CD14-positive monocyte (primary cell): ENCODE measurements at regions not wholly inside any gene's neighbourhood (a gene's known extent, or its start where the extent isn't known, plus 50 kb on each side); places are given as distances from the start of the nearest gene placed in this dataset.

Source experiments
- DNase-seq, 3 donors: peaks; one replicate each; pipeline ENCODE4 v3.0.0-alpha.2; 2011 to 2022
- H2AFZ ChIP-seq: 2 replicates; pipeline ENCODE4 v1.6.0; 2012; ENCODE audit warnings: mild to moderate bottlenecking, low read depth, low read length, inconsistent platforms; ENCODE audit not compliant: insufficient read depth, poor library complexity, severe bottlenecking
- H3K27ac ChIP-seq, 2 donors: 1 replicate in 1 of 2; 2 replicates in 1 of 2; pipeline ENCODE4 v1.5.1; 2012 to 2013; ENCODE audit warnings: low read length in 2 of 2, control low read depth in 1 of 2, inconsistent platforms in 1 of 2, low read depth in 1 of 2, mild to moderate bottlenecking in 1 of 2
- H3K27me3 ChIP-seq, 2 donors: one replicate each; pipeline versions ENCODE4 v1.6.0 to v1.6.1; 2011 to 2013; ENCODE audit warnings: low read length in 2 of 2; ENCODE audit not compliant: control insufficient read depth in 2 of 2, insufficient read depth in 2 of 2
- H3K36me3 ChIP-seq, 2 donors: replicated peaks in 1 of 2; 1 replicate in 1 of 2; 2 replicates in 1 of 2; pipeline versions ENCODE4 v1.5.1 to v1.6.1; 2012 to 2013; ENCODE audit warnings: low read length in 2 of 2, control low read depth in 1 of 2, inconsistent platforms in 1 of 2, mild to moderate bottlenecking in 1 of 2; ENCODE audit not compliant: insufficient read depth in 2 of 2, control insufficient read depth in 1 of 2
- H3K4me1 ChIP-seq, 2 donors: 1 replicate in 1 of 2; 2 replicates in 1 of 2; pipeline versions ENCODE4 v1.5.1 to v1.6.1; 2012 to 2013; ENCODE audit warnings: low read length in 2 of 2, control low read depth in 1 of 2, inconsistent platforms in 1 of 2, mild to moderate bottlenecking in 1 of 2, moderate library complexity in 1 of 2; ENCODE audit not compliant: insufficient read depth in 2 of 2, control insufficient read depth in 1 of 2
- H3K4me2 ChIP-seq: replicated peaks from 2 replicates; pipeline ENCODE3; 2012; ENCODE audit warnings: low read length, moderate library complexity, mild to moderate bottlenecking; ENCODE audit not compliant: poor library complexity, severe bottlenecking; ENCODE audit errors: extremely low read depth
- H3K4me3 ChIP-seq, 3 experiments: fragments of 200-600 bp in 1 of 3; sonication (generic) in 1 of 3; replicated peaks in 1 of 3; 1 replicate in 2 of 3; 2 replicates in 1 of 3; pipeline ENCODE4 v1.5.1; 2011 to 2013; ENCODE audit warnings: low read length in 3 of 3, mild to moderate bottlenecking in 3 of 3, control low read depth in 2 of 3, low read depth in 2 of 3, inconsistent platforms in 1 of 3, moderate library complexity in 1 of 3
- H3K79me2 ChIP-seq: 2 replicates; pipeline ENCODE4 v1.6.0; 2012; ENCODE audit warnings: mild to moderate bottlenecking, control low read depth, inconsistent platforms, low read length, moderate library complexity; ENCODE audit not compliant: insufficient read depth
- H3K9ac ChIP-seq: 2 replicates; pipeline ENCODE4 v1.6.0; 2017; ENCODE audit warnings: low read length, mild to moderate bottlenecking; ENCODE audit not compliant: insufficient read depth, poor library complexity, severe bottlenecking
- H3K9me3 ChIP-seq, 2 donors: replicated peaks in 1 of 2; 1 replicate in 1 of 2; 2 replicates in 1 of 2; pipeline versions ENCODE4 v1.5.1 to v1.6.1; 2012 to 2013; ENCODE audit warnings: low read length in 2 of 2, control low read depth in 1 of 2; ENCODE audit not compliant: control insufficient read depth in 1 of 2, insufficient read depth in 1 of 2
- H4K20me1 ChIP-seq: 2 replicates; pipeline ENCODE4 v1.6.0; 2012; ENCODE audit warnings: mild to moderate bottlenecking, low read length, control low read depth, moderate library complexity; ENCODE audit not compliant: insufficient read depth
- H3K27ac Mint-ChIP-seq, 7 donors: one replicate each; pipeline ENCODE4 v1.8.0; 2020; ENCODE audit warnings: mild to moderate bottlenecking in 7 of 7, mixed read lengths in 7 of 7, moderate library complexity in 6 of 7, inconsistent platforms in 2 of 7
- H3K27me3 Mint-ChIP-seq, 3 donors: one replicate each; pipeline ENCODE4 v1.8.0; 2021 to 2022; ENCODE audit warnings: low read depth in 3 of 3, mild to moderate bottlenecking in 3 of 3, mixed read lengths in 3 of 3, moderate library complexity in 3 of 3, inconsistent platforms in 1 of 3
- H3K36me3 Mint-ChIP-seq, 2 donors: one replicate each; pipeline ENCODE4 v1.8.0; 2020; ENCODE audit warnings: mixed read lengths in 2 of 2, inconsistent platforms in 1 of 2, mild to moderate bottlenecking in 1 of 2
- H3K4me1 Mint-ChIP-seq: one replicate; pipeline ENCODE4 v1.8.0; 2020; ENCODE audit warnings: mild to moderate bottlenecking, mixed read lengths
- H3K4me3 Mint-ChIP-seq, 2 donors: one replicate each; pipeline ENCODE4 v1.8.0; 2020; ENCODE audit warnings: mild to moderate bottlenecking in 2 of 2, mixed read lengths in 2 of 2, moderate library complexity in 1 of 2
- H3K9me3 Mint-ChIP-seq, 7 donors: one replicate each; pipeline ENCODE4 v1.8.0; 2020 to 2022; ENCODE audit warnings: mixed read lengths in 7 of 7, mild to moderate bottlenecking in 6 of 7, moderate library complexity in 6 of 7, inconsistent platforms in 2 of 7
- WGBS: methylation state at CpG from one replicate; pipeline ENCODE4 v1.1.5; 2013; ENCODE audit warnings: missing lambda C conversion rate; ENCODE audit not compliant: insufficient coverage; 5-methylcytosine and 5-hydroxymethylcytosine counted together
- intact Hi-C, 2 donors: fragments of 100-400 bp; cut with micrococcal nuclease; formaldehyde crosslinking; loops; one replicate each; pipeline versions ENCODE4 v1.15.0 to v1.15.1; 2023
- TF ChIP-seq, protein P1 (sequence below): fragments of 200-600 bp; IDR thresholded peaks from one replicate; pipeline ENCODE4 v1.8.0; 2022; ENCODE audit warnings: antibody characterized with exemption, mild to moderate bottlenecking

DNA sequence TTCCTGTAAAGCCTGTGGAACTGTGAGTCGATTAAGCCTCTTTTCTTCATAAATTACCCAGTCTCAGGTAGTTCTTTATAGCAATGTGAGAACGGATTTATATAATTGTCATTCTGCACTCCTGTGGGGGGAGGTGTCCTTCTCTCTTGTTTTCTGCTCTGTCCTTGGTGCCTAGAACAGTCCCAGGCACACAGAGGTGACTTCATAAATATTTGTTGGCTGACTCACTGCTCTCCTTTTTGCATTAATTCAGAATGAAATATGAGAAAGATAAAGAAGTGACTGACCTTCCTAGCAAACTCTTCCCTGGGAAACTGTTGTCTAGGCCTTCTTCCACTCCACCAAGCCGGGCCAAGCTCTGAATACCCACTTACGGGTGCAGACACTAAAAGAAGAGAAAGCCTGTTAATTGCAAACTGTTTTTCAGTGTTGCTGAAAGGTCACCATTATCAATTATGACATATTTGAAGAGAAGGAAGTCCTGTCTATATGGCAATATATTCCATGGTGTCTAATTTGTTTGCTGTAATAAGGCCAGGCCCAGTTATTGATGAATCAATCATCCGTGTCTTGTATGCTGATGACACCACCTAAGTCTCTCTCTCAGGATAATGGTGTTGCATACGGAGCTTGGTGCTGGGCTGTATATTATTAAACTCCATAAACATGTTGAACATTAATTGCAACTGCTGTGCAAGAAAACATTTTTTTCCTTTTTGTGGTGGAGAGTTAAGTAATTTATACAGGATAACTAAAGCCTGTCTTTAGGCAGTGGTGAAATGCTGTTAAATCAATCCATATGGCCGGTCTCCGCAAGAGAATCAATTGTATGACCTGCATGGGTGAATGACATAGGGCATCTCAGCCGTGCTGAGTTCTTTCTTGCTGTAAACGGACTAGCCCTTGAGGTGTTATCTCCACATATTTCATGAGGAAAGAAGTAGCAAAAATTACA lies 567.5 kb downstream of the SLC4A3 start:
- Histone ChIP-seq H3K9me3 (peaks cover 15 to 25% of the 10 kb centered on the region in 2 donors), H3K9ac (no peak overlapping the region), H4K20me1 (no peaks in the 10 kb centered on the region), H2AFZ (no peak overlapping the region), H3K79me2 (no peaks in the 10 kb centered on the region), H3K4me1 (no peaks in the 10 kb centered on the region), H3K27ac (no peak overlapping the region), H3K27me3 (no peaks in the 10 kb centered on the region), H3K4me3 (no peak overlapping the region), H3K4me2 (no peak overlapping the region), H3K36me3 (no peaks in the 10 kb centered on the region)
- TF ChIP-seq, protein P1, sequence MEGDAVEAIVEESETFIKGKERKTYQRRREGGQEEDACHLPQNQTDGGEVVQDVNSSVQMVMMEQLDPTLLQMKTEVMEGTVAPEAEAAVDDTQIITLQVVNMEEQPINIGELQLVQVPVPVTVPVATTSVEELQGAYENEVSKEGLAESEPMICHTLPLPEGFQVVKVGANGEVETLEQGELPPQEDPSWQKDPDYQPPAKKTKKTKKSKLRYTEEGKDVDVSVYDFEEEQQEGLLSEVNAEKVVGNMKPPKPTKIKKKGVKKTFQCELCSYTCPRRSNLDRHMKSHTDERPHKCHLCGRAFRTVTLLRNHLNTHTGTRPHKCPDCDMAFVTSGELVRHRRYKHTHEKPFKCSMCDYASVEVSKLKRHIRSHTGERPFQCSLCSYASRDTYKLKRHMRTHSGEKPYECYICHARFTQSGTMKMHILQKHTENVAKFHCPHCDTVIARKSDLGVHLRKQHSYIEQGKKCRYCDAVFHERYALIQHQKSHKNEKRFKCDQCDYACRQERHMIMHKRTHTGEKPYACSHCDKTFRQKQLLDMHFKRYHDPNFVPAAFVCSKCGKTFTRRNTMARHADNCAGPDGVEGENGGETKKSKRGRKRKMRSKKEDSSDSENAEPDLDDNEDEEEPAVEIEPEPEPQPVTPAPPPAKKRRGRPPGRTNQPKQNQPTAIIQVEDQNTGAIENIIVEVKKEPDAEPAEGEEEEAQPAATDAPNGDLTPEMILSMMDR = no peak
- Mint-ChIP-seq H3K9me3 (peaks cover 2 to 18% (median 7%) of the 10 kb centered on the region in 7 donors), H3K36me3 (no peaks in the 10 kb centered on the region), H3K4me1 (no peaks in the 10 kb centered on the region), H3K27me3 (no peaks in the 10 kb centered on the region), H3K4me3 (no peak overlapping the region), H3K27ac (no peak overlapping the region)
- intact Hi-C loops = no loop called here
- WGBS = 100% methylated on average over 2 of the region's 10 CpGs
- DNase-seq = no peak

DNA sequence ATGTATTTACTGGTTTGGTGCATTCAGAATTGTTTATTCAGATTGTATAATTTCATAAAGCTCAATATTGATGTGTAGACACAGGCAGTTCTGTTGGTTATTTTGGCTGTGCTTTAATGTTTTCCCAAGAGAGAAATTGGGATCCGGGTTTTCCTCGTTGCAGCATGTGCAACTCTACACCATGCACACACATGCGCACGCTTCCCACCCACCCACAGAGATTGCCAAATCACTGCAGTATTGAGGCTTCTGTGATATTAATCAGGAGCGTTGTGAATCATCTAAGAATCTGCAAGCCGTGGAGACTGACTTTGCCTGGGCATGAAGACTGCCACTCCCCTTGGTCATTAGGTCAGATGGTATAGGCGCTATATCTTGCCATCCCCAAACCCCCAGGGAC lies 571.5 kb downstream of the SLC4A3 start:
- WGBS = no CpG with 5 or more reads among the region's 7 CpGs
- no peaks in the 10 kb centered on the region for H3K27me3 Mint-ChIP-seq

More for the DNA sequence above, 571.5 kb downstream of the SLC4A3 start:
- TF ChIP-seq, protein P1 = no peak
- no peak overlapping the region for H3K4me2 ChIP-seq
- no peak overlapping the region for H3K4me3 ChIP-seq
- Mint-ChIP-seq H3K36me3 (no peaks in the 10 kb centered on the region), H3K27ac (no peak overlapping the region), H3K9me3 (peaks cover 4 to 17% (median 11%) of the 10 kb centered on the region in 7 donors), H3K4me3 (no peak overlapping the region), H3K4me1 (no peaks in the 10 kb centered on the region)
- H3K9ac ChIP-seq = no peak overlapping the region
- peaks cover 7 to 18% of the 10 kb centered on the region in 2 donors for H3K9me3 ChIP-seq
- no peak overlapping the region for H2AFZ ChIP-seq
- no peaks in the 10 kb centered on the region for H3K4me1 ChIP-seq
- intact Hi-C loops = no loop called here
- no peaks in the 10 kb centered on the region for H3K36me3 ChIP-seq
- no peaks in the 10 kb centered on the region for H4K20me1 ChIP-seq
- H3K79me2 ChIP-seq = no peaks in the 10 kb centered on the region
- no peaks in the 10 kb centered on the region for H3K27me3 ChIP-seq
- no peak overlapping the region for H3K27ac ChIP-seq
- DNase-seq = no peak
